Mesenchymal stem cell (in vitro differentiated cells and primary cell): ENCODE measurements at regions not wholly inside any gene's neighbourhood (a gene's known extent, or its start where the extent isn't known, plus 50 kb on each side); places are given as distances from the start of the nearest gene placed in this dataset.

Experiments
- DNase-seq: peaks from one replicate; pipeline ENCODE4 v3.0.0-alpha.2; 2013
- H2AFZ ChIP-seq: one replicate; pipeline ENCODE4 v1.6.1; 2013; ENCODE audit warnings: low read depth, mild to moderate bottlenecking, control low read depth, inconsistent platforms, low read length, moderate library complexity
- H2AK5ac ChIP-seq: 2 replicates; pipeline ENCODE4 v1.6.1; 2013; ENCODE audit warnings: low read length, moderate library complexity, mild to moderate bottlenecking, inconsistent platforms; ENCODE audit not compliant: severe bottlenecking
- H2BK120ac ChIP-seq: one replicate; pipeline ENCODE4 v1.6.1; 2013; ENCODE audit warnings: low read depth, mild to moderate bottlenecking, inconsistent platforms, low read length, moderate library complexity
- H2BK12ac ChIP-seq, 2 experiments: one replicate each; pipeline ENCODE4 v1.6.1; 2013; ENCODE audit warnings: inconsistent platforms in 2 of 2, low read length in 2 of 2, mild to moderate bottlenecking in 2 of 2, moderate library complexity in 2 of 2, control low read depth in 1 of 2
- H2BK15ac ChIP-seq: one replicate; pipeline ENCODE4 v1.6.1; 2013; ENCODE audit warnings: mild to moderate bottlenecking, low read depth, inconsistent platforms; ENCODE audit not compliant: poor library complexity, severe bottlenecking
- H2BK5ac ChIP-seq: 2 replicates; pipeline ENCODE4 v1.6.1; 2013; ENCODE audit warnings: low read depth, mild to moderate bottlenecking, low read length, control low read depth, inconsistent platforms; ENCODE audit not compliant: poor library complexity, severe bottlenecking
- H3K14ac ChIP-seq, 2 experiments: one replicate each; pipeline ENCODE4 v1.6.1; 2013; ENCODE audit warnings: inconsistent platforms in 2 of 2, low read length in 2 of 2, control low read depth in 1 of 2, mild to moderate bottlenecking in 1 of 2, moderate library complexity in 1 of 2
- H3K18ac ChIP-seq, 2 experiments: one replicate each; pipeline ENCODE4 v1.6.1; 2013; ENCODE audit warnings: inconsistent platforms in 2 of 2, low read length in 2 of 2, control low read depth in 1 of 2, low read depth in 1 of 2, mild to moderate bottlenecking in 1 of 2
- H3K23ac ChIP-seq, 2 experiments: one replicate each; pipeline ENCODE4 v1.6.1; 2013; ENCODE audit warnings: inconsistent platforms in 2 of 2, low read length in 2 of 2, mild to moderate bottlenecking in 2 of 2, moderate library complexity in 2 of 2, control low read depth in 1 of 2
- H3K27ac ChIP-seq: 2 replicates; pipeline ENCODE4 v1.5.1; 2013; ENCODE audit warnings: mild to moderate bottlenecking, moderate library complexity, low read length, control low read depth, inconsistent platforms; ENCODE audit not compliant: poor library complexity, severe bottlenecking
- H3K27me3 ChIP-seq, 2 experiments: 2 replicates each; pipeline versions ENCODE4 v1.6.1 to v1.7.0; 2013; ENCODE audit warnings: low read length in 2 of 2, mild to moderate bottlenecking in 2 of 2, moderate library complexity in 2 of 2, control low read depth in 1 of 2, inconsistent platforms in 1 of 2; ENCODE audit not compliant: control insufficient read depth in 1 of 2, insufficient read depth in 1 of 2
- H3K36me3 ChIP-seq, 2 experiments: 2 replicates each; pipeline versions ENCODE4 v1.6.1 to v1.7.0; 2013; ENCODE audit warnings: low read length in 2 of 2, control low read depth in 1 of 2, inconsistent platforms in 1 of 2, low read depth in 1 of 2, mild to moderate bottlenecking in 1 of 2; ENCODE audit not compliant: insufficient read depth in 2 of 2, control insufficient read depth in 1 of 2
- H3K4ac ChIP-seq, 2 experiments: one replicate each; pipeline ENCODE4 v1.6.1; 2013; ENCODE audit warnings: inconsistent platforms in 2 of 2, low read length in 2 of 2, mild to moderate bottlenecking in 2 of 2, moderate library complexity in 2 of 2, control low read depth in 1 of 2, low read depth in 1 of 2
- H3K4me1 ChIP-seq: 2 replicates; pipeline ENCODE4 v1.6.1; 2013; ENCODE audit warnings: low read depth, low read length, control low read depth; ENCODE audit not compliant: control insufficient read depth, insufficient read depth
- H3K4me2 ChIP-seq: 2 replicates; pipeline ENCODE4 v1.6.1; 2013; ENCODE audit warnings: low read length, mild to moderate bottlenecking, inconsistent platforms; ENCODE audit not compliant: poor library complexity, severe bottlenecking
- H3K4me3 ChIP-seq, 2 experiments: 2 replicates each; pipeline versions ENCODE4 v1.5.1 to v1.7.0; 2013; ENCODE audit warnings: low read length in 2 of 2, mild to moderate bottlenecking in 2 of 2, control low read depth in 1 of 2, low read depth in 1 of 2; ENCODE audit not compliant: insufficient read depth in 1 of 2
- H3K79me1 ChIP-seq: replicated peaks from 2 replicates; pipeline ENCODE4 v1.6.1; 2013; ENCODE audit warnings: mild to moderate bottlenecking, control low read depth, low read length, inconsistent platforms; ENCODE audit not compliant: poor library complexity, severe bottlenecking
- H3K9ac ChIP-seq: 2 replicates; pipeline ENCODE4 v1.7.0; 2013; ENCODE audit warnings: mild to moderate bottlenecking, low read length, moderate library complexity
- H3K9me3 ChIP-seq: 2 replicates; pipeline ENCODE4 v1.7.0; 2013; ENCODE audit warnings: mild to moderate bottlenecking, low read length; ENCODE audit not compliant: control insufficient read depth
- H4K8ac ChIP-seq: one replicate; pipeline ENCODE4 v1.6.1; 2013; ENCODE audit warnings: inconsistent platforms, mild to moderate bottlenecking, low read length, moderate library complexity
- H4K91ac ChIP-seq: one replicate; pipeline ENCODE4 v1.6.1; 2013; ENCODE audit warnings: mild to moderate bottlenecking, low read length, inconsistent platforms
- WGBS: methylation state at CpG from one replicate; pipeline ENCODE4 v1.1.7; 2013; ENCODE audit warnings: mixed read lengths; 5-methylcytosine and 5-hydroxymethylcytosine counted together

- Histone ChIP-seq H2BK5ac (no peak overlapping the region), H3K27ac (no peak overlapping the region), H2AFZ (no peak overlapping the region), H3K9me3 (no peaks in the 10 kb centered on the region), H3K4me2 (no peak overlapping the region), H4K91ac (no peak overlapping the region), H2AK5ac (no peak overlapping the region), H3K4me3 (no peak overlapping the region), H3K4ac (no peak overlapping the region), H3K27me3 (no peaks in the 10 kb centered on the region), H3K36me3 (no peaks in the 10 kb centered on the region), H3K14ac (no peak overlapping the region), H2BK120ac (no peak overlapping the region), H4K8ac (no peak overlapping the region), H2BK12ac (no peak overlapping the region), H3K23ac (no peak overlapping the region), H3K79me1 (no peaks in the 10 kb centered on the region), H3K4me1 (no peaks in the 10 kb centered on the region), H3K9ac (no peak overlapping the region), H3K18ac (no peak overlapping the region), H2BK15ac (no peak overlapping the region)
- DNase-seq: no peak
- WGBS: 78% methylated on average over 5 of the region's 5 CpGs
These were observed 115.8 kb upstream of the WDR11 start for GRCh38 chr10:120735315-120735714.

- no peak overlapping the region for H4K8ac ChIP-seq
- H2BK5ac ChIP-seq: no peak overlapping the region
- H3K4ac ChIP-seq: no peak overlapping the region
- H3K36me3 ChIP-seq: no peaks in the 10 kb centered on the region
- DNase-seq: no peak
- no peak overlapping the region for H2BK12ac ChIP-seq
- no peak overlapping the region for H3K23ac ChIP-seq
- H3K27me3 ChIP-seq: no peaks in the 10 kb centered on the region
- WGBS: 38% methylated on average over 1 of the region's 5 CpGs
- no peak overlapping the region for H3K27ac ChIP-seq
- H3K9ac ChIP-seq: no peak overlapping the region
- no peak overlapping the region for H3K14ac ChIP-seq
- no peaks in the 10 kb centered on the region for H3K4me1 ChIP-seq
- H3K4me3 ChIP-seq: no peak overlapping the region
- H4K91ac ChIP-seq: no peak overlapping the region
- no peak overlapping the region for H2AK5ac ChIP-seq
- H2BK120ac ChIP-seq: no peak overlapping the region
- no peak overlapping the region for H2AFZ ChIP-seq
- no peak overlapping the region for H2BK15ac ChIP-seq
- H3K79me1 ChIP-seq: no peaks in the 10 kb centered on the region
- H3K18ac ChIP-seq: no peak overlapping the region
- no peaks in the 10 kb centered on the region for H3K9me3 ChIP-seq
- no peak overlapping the region for H3K4me2 ChIP-seq
These were observed 115.3 kb upstream of the WDR11 start for GRCh38 chr10:120735773-120736371.

- Histone ChIP-seq H3K4me3 (no peak overlapping the region), H3K4me1 (no peaks in the 10 kb centered on the region), H4K91ac (no peak overlapping the region), H2BK12ac (no peak overlapping the region), H3K14ac (no peak overlapping the region), H3K36me3 (no peaks in the 10 kb centered on the region), H2BK120ac (no peak overlapping the region), H2AFZ (no peak overlapping the region), H3K9me3 (no peaks in the 10 kb centered on the region), H3K18ac (no peak overlapping the region), H2BK5ac (no peak overlapping the region), H3K79me1 (no peaks in the 10 kb centered on the region), H2BK15ac (no peak overlapping the region), H3K23ac (no peak overlapping the region), H4K8ac (no peak overlapping the region), H3K4me2 (no peak overlapping the region), H3K27me3 (no peaks in the 10 kb centered on the region), H2AK5ac (no peak overlapping the region), H3K9ac (no peak overlapping the region), H3K27ac (no peak overlapping the region), H3K4ac (no peak overlapping the region)
- no peak for DNase-seq
- 56% methylated on average over 4 of the region's 4 CpGs for WGBS
These were observed 114.8 kb upstream of the WDR11 start for GRCh38 chr10:120736377-120736776.

- Histone ChIP-seq H2BK5ac (no peak overlapping the region), H3K4me1 (no peaks in the 10 kb centered on the region), H3K18ac (no peak overlapping the region), H3K4me3 (no peak overlapping the region), H3K27ac (no peak overlapping the region), H3K4ac (no peak overlapping the region), H4K91ac (no peak overlapping the region), H2BK12ac (no peak overlapping the region), H3K9ac (no peak overlapping the region), H3K4me2 (no peak overlapping the region), H3K9me3 (no peaks in the 10 kb centered on the region), H3K27me3 (no peaks in the 10 kb centered on the region), H2BK15ac (no peak overlapping the region), H3K36me3 (no peaks in the 10 kb centered on the region), H3K79me1 (no peaks in the 10 kb centered on the region), H3K23ac (no peak overlapping the region), H2BK120ac (no peak overlapping the region), H3K14ac (no peak overlapping the region), H2AK5ac (no peak overlapping the region), H2AFZ (no peak overlapping the region), H4K8ac (no peak overlapping the region)
- WGBS: 4% methylated on average over 3 of the region's 3 CpGs
- DNase-seq: no peak
These were observed 112.5 kb upstream of the WDR11 start for GRCh38 chr10:120738658-120739057.
